Raji (cell line): ENCODE measurements at regions not wholly inside any gene's neighbourhood (a gene's known extent, or its start where the extent isn't known, plus 50 kb on each side); places are given as distances from the start of the nearest gene placed in this dataset.

ENCODE experiments used
- POLR2A ChIP-seq: IDR thresholded peaks from 2 replicates; pipeline ENCODE4 v1.6.1; 2011; ENCODE audit warnings: low read depth, low read length, control low read depth; ENCODE audit not compliant: insufficient read depth

DNA sequence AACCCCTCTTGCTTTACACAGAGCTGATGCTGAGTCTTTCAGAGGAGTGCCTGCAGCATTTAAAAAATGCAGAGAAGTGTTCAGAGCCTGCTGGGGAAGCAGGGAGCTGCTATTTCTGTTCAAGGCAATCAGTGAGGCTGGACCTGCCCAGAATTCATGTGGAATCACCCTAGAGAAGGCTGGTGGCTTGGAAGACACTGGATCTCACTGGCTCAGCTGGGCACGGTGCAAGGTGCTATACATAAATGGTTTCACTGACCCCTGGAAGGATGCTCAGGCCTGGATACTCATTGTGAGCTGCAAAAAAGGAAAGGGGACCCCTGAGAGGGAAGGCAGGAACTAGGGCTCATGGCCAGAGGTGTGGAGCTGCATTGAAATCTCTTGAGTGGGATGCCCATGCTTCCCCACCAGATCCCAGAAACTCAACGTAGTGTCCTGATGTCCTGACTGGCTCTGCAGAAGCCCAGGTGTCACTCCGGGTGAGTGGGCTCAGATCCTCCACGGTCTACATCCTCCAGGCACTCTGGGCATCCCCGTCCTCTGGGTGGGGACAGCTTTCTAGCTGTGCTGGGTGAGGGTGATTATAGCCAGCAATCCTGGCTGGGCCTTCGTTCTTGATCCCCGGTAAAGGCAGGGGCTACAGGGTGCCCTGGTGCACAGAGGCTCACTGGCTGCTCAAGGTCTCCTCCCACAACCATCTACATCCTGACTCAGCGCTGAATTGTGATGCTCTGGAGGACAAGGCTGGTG, 77.2 kb upstream of the TNS3 start:
- no peak for TF ChIP-seq POLR2A

- no peak for TF ChIP-seq POLR2A
Observed at GRCh38 chr7:47657126-47657525, 75.2 kb upstream of the TNS3 start.

DNA sequence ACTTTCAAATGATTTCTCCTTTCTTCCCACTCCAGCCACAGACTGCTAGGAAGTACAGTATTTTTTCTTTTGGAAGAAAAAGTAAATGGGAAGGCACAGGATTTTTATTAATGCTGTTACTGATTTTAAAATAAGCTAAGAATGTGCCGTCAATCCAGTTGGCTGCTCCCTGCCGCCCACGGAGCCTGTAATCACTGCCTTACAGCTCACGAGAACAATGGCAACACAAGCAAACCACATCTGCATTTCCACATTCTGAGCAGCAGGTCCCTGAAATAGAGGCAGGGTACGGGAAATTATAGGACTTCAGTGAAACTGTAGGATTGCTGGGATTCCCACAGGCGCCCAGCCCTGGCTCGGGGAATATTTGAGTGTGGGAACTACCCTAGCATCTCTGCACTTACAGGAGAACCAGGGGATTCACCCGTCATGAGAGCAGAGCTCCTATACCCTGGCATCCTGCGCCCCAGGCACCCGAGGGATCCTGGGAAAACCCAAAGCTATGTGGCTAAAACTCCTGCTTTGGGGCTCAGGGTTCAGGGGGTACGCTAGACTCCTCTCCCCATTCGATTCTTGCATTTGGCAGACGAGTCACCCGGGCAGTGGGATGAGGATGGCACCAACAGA, 72.9 kb upstream of the TNS3 start:
- no peak for TF ChIP-seq POLR2A

- TF ChIP-seq POLR2A, result no peak
Observed at GRCh38 chr7:47653550-47654411, 71.9 kb upstream of the TNS3 start.

- no peak for TF ChIP-seq POLR2A
Observed at GRCh38 chr7:47652591-47652990, 70.7 kb upstream of the TNS3 start.

DNA sequence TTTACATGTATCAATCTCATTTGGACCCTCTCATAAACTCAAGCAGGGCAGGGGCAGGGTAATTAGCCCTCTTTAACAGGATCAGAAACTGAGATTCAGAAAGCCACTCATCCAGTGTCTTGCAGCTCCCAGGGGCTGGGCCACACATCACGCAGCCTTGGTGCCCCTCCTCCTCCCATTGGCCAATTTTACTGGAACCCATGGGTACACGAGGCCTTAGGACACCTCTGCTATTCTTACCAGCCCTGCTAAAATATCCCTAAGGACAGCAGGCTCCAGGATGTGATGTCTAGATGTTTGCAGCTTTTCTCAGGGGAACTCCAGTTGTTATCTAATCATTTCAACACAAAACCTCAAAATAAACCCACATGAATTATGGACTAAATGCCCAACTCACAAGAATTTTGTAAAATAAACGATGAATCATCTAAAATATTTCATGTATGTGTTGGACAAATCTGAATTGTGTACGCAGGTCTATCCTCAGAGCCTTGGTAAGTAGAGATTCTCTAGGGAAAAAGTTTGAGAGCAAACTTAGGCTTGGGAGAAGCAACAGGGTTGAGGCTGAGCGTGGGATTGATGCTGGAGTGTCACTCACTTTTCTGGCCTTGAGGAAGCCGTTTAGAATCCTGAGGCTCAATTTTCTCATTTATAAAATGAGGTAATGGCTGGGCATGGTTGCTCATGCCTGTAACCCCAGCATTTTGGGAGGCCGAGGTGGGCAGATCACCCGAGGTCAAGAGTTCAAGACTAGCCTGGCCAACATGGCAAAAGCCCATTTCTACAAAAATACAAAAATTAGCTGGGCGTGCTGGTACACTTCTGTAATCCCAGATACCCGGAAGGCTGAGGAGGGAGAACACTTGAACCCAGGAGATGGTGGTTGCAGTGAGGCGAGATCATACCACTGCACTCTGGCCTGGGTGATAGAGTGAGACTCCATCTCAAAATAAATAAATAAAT, 69.7 kb upstream of the TNS3 start:
- TF ChIP-seq POLR2A, result no peak

DNA sequence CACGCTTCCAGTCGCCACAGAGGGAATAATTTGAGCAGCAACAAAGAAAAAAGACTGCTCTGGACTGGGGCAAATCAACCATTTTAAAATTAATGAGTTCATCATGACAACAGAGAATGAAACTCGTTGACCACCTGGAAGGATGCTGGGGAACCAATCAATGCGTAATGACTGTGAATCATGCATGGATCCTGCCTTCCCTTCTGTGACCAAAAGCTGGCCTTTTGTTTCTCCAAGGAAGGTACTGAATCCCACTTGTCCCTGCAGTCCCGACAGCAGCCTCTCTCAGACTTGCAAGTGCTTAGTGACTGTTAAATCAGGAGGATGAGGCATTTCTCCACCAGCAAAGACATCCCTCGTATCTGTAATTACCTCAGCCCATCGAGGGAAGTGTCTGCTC, 68.0 kb upstream of the TNS3 start:
- no peak for TF ChIP-seq POLR2A

- no peak for TF ChIP-seq POLR2A
Observed at GRCh38 chr7:47648275-47648925, 66.5 kb upstream of the TNS3 start.

GRCh38 chr7:47647918-47648250, 66.0 kb upstream of the TNS3 start:
- TF ChIP-seq POLR2A, result no peak

DNA sequence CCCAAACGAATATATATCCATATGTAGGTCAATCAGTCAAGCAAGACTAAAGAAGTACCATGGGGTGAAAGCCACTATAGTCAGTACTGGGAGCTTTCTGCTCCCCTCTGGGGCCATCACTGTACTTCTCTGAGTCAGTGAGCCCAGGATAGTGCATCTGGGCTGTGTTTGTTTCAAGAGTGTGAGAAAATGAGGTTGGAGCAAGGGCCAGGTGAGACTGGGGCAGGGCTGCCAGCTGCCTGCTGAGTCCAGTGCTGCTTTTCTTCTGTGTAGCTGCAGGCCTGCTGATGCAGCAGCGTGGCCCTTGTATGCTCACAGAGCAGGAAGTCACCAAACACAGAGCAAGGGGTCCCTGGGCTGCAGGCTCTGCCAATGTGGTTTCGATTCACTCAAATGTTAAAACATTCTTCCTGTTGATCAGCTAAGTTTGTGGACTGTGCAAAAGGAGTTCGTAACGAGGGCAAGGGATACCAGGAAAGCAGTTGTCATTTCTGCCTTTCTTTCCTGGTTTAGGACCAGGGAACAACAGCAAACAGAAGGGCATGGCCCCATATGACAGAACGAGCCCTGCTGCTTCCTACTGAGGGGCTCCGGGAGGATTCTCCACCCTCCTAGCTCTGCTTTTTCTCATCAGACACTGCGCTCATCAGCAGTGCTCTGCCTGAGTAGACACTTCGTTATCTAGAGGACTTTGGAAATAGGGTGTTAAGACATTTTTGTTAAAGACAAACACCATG, 65.4 kb upstream of the TNS3 start:
- TF ChIP-seq POLR2A, result peak; percentile 33; the same call in 1 of the 2 replicates

DNA sequence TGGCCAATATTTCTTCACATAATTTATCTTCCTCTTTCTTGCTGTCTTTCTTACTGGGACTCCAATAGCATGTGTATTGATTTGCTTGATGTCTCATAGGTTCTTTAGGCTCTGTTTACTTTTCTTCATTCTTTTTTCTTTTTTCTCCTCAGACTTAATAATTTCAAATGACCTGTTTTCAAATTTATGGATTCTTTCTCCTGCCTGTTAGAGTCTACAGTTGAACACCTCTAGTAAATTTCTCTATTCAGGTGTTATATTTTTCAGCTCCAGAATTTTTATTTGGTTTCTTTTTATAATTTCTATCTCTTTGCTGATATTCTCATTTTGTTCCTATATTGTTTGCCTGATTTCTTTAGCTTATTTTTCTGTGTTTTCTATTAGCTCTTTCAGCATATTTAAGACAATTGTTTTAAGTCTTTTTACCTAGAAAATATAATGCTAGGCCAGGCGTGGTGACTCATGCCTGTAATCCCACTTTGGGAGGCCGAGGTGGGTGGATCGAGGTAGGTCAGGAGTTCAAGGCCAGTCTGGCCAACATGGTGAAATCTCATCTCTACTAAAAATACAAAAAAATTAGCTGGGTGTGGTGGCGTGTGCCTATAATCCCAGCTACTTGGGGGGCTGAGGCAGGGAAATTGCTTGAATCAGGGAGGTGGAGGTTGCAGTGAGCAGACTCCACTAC, 61.9 kb upstream of the TNS3 start:
- no peak for TF ChIP-seq POLR2A

DNA sequence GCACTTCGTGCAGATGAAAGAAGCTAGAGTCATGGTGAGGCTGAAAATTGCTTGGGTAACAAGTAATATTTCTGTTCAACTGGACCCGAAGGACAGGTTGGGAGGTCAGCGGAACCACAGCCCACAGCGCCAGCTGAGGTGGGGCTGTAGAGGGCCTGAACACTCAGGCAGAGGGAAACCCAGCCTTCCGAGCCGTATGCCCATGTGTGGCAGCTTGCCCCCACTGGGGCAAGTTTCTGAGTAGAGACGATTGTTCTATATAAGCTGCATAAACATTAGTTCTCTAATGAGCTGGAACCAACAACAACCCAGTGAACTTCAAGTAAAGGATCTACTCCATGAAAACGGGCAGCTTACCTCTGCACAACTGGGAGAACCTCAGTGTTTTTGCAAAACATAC, 58.4 kb upstream of the TNS3 start:
- no peak for TF ChIP-seq POLR2A

DNA sequence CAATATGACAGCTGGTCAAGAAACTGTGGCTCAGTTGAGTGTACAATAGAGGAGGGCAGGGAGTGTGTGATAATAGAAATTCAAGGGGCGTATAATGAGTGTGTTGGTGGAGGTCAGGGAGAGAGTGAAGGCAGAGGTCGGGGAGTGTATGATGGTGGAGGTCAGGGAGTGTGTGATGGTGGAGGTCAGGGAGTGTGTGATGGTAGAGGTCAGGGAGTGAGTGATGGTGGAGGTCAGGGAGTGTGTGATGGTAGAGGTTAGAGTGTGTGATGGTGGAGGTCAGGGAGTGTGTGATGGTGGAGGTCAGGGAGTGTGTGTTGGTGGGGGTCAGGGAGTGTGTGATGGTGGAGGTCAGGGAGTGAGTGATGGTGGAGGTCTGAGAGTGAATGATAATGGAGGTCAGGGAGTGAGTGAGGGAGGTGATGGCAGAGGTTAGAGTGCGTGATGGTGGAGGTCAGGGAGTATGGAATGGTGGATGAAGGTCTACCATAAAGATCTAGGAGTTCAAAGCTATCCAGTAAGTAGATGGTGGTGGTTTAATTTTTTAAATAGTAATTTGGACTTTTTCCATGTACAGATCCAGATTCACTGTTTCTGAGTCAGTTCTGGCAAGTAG, 57.7 kb upstream of the TNS3 start:
- no peak for TF ChIP-seq POLR2A
